Smooth muscle cell (in vitro differentiated cells): ENCODE measurements at regions not wholly inside any gene's neighbourhood (a gene's known extent, or its start where the extent isn't known, plus 50 kb on each side); places are given as distances from the start of the nearest gene placed in this dataset.
"Not testable (repeated sequence)": the region's sequence is repeated elsewhere in the genome, so short reads cannot be mapped to it uniquely, and the experiment has no call there.

ENCODE experiments used
- DNase-seq: peaks from one replicate; lab custom pipeline; 2025; ENCODE audit not compliant: unreplicated experiment; lab: John Stamatoyannopoulos, UW
- H2AFZ ChIP-seq: fragments of 200-600 bp; sonication (generic); 2 replicates; pipeline ENCODE4 v1.6.0; 2016; ENCODE audit warnings: antibody characterized with exemption, low read depth, mild to moderate bottlenecking
- H3F3A ChIP-seq: fragments of 200-600 bp; sonication (generic); 2 replicates; pipeline ENCODE4 v1.6.0; 2017; ENCODE audit warnings: antibody characterized with exemption, low read depth
- H3K27ac ChIP-seq: fragments of 200-600 bp; sonication (generic); 2 replicates; pipeline ENCODE4 v1.5.1; 2016; ENCODE audit warnings: low read depth, mild to moderate bottlenecking
- H3K27me3 ChIP-seq: fragments of 200-600 bp; sonication (generic); 2 replicates; pipeline ENCODE4 v1.6.1; 2016; ENCODE audit warnings: low read depth, mild to moderate bottlenecking
- H3K36me3 ChIP-seq: fragments of 200-600 bp; sonication (generic); 2 replicates; pipeline ENCODE4 v1.5.1; 2016; ENCODE audit warnings: low read depth
- H3K4me1 ChIP-seq: fragments of 200-600 bp; sonication (generic); 2 replicates; pipeline ENCODE4 v1.5.1; 2016; ENCODE audit warnings: low read depth
- H3K4me2 ChIP-seq: fragments of 200-600 bp; sonication (generic); 2 replicates; pipeline ENCODE4 v1.6.0; 2016; ENCODE audit warnings: mild to moderate bottlenecking
- H3K4me3 ChIP-seq: fragments of 200-600 bp; sonication (generic); 2 replicates; pipeline ENCODE4 v1.5.1; 2016; ENCODE audit warnings: mild to moderate bottlenecking
- H3K79me2 ChIP-seq: fragments of 200-600 bp; sonication (generic); 2 replicates; pipeline ENCODE4 v1.6.0; 2016; ENCODE audit warnings: low read depth, mild to moderate bottlenecking
- H3K9ac ChIP-seq: fragments of 200-600 bp; sonication (generic); 2 replicates; pipeline ENCODE4 v1.6.0; 2016; ENCODE audit warnings: low read depth
- H3K9me3 ChIP-seq: fragments of 200-600 bp; sonication (generic); replicated peaks from 2 replicates; pipeline ENCODE4 v1.5.1; 2016; ENCODE audit warnings: low read depth
- H4K20me1 ChIP-seq: fragments of 200-600 bp; sonication (generic); 2 replicates; pipeline ENCODE4 v1.6.0; 2016; ENCODE audit warnings: low read depth
- CTCF ChIP-seq: fragments of 200-600 bp; sonication (generic); IDR thresholded peaks from 2 replicates; pipeline ENCODE4 v1.5.1; 2017; ENCODE audit warnings: borderline replicate concordance, mild to moderate bottlenecking, antibody characterized with exemption; ENCODE audit not compliant: insufficient read depth, poor library complexity, severe bottlenecking
- WGBS: methylation state at CpG from one replicate; pipeline ENCODE4 v1.1.7; 2016; ENCODE audit warnings: low lambda C conversion rate; 5-methylcytosine and 5-hydroxymethylcytosine counted together

- Histone ChIP-seq H3K9ac (no peak overlapping the region), H4K20me1 (no peaks in the 10 kb centered on the region), H2AFZ (no peak overlapping the region), H3K36me3 (no peaks in the 10 kb centered on the region), H3K4me3 (no peak overlapping the region), H3K4me2 (no peak overlapping the region), H3K4me1 (no peaks in the 10 kb centered on the region), H3K27ac (no peak overlapping the region), H3K9me3 (no peaks in the 10 kb centered on the region), H3K27me3 (no peaks in the 10 kb centered on the region), H3F3A (no peaks in the 10 kb centered on the region), H3K79me2 (no peaks in the 10 kb centered on the region)
- 85% methylated on average over 6 of the region's 6 CpGs for whole genome bisulfite sequencing
- TF ChIP-seq CTCF: no peak
- no peak for DNase-seq
Observed at GRCh38 chr6:6829872-6830685, 241.6 kb downstream of the LY86 start.

- not testable (repeated sequence) for H3K36me3 ChIP-seq, H3F3A ChIP-seq, H3K27ac ChIP-seq, H3K79me2 ChIP-seq, DNase-seq, H3K4me1 ChIP-seq, H3K9me3 ChIP-seq, H3K4me2 ChIP-seq, H3K27me3 ChIP-seq, H3K4me3 ChIP-seq, H2AFZ ChIP-seq, H4K20me1 ChIP-seq, H3K9ac ChIP-seq
Observed at GRCh38 chr6:6830686-6831063, 242.2 kb downstream of the LY86 start.

GRCh38 chr6:6832439-6832838, 243.9 kb downstream of the LY86 start:
- Histone ChIP-seq H3K27me3 (no peaks in the 10 kb centered on the region), H2AFZ (no peak overlapping the region), H3K27ac (no peak overlapping the region), H3K9me3 (no peaks in the 10 kb centered on the region), H3K4me1 (no peaks in the 10 kb centered on the region), H3K4me2 (no peak overlapping the region), H3K36me3 (no peaks in the 10 kb centered on the region), H3F3A (no peaks in the 10 kb centered on the region), H3K79me2 (no peaks in the 10 kb centered on the region), H3K4me3 (no peak overlapping the region), H3K9ac (no peak overlapping the region), H4K20me1 (no peaks in the 10 kb centered on the region)
- TF ChIP-seq CTCF: no peak
- WGBS: 93% methylated on average over 4 of the region's 4 CpGs
- no peak for DNase-seq

GRCh38 chr6:6834356-6835222, 246.1 kb downstream of the LY86 start:
- no peak overlapping the region for H3K9ac ChIP-seq
- H3K27ac ChIP-seq: no peak overlapping the region
- H3K36me3 ChIP-seq: no peaks in the 10 kb centered on the region
- DNase-seq: no peak
- no peaks in the 10 kb centered on the region for H3K9me3 ChIP-seq
- H4K20me1 ChIP-seq: no peaks in the 10 kb centered on the region
- no peak overlapping the region for H2AFZ ChIP-seq
- WGBS: 86% methylated on average over 16 of the region's 16 CpGs
- no peak overlapping the region for H3K4me3 ChIP-seq
- TF ChIP-seq CTCF: no peak
- H3K4me2 ChIP-seq: no peak overlapping the region
- H3K4me1 ChIP-seq: no peaks in the 10 kb centered on the region
- H3K79me2 ChIP-seq: no peaks in the 10 kb centered on the region
- H3K27me3 ChIP-seq: no peaks in the 10 kb centered on the region
- H3F3A ChIP-seq: no peaks in the 10 kb centered on the region
